GM19452 (cell line): ENCODE measurements at regions not wholly inside any gene's neighbourhood (a gene's known extent, or its start where the extent isn't known, plus 50 kb on each side); places are given as distances from the start of the nearest gene placed in this dataset.

Experiments used
- ATAC-seq: cut with Tn5 transposase; IDR thresholded peaks from one replicate; pipeline ENCODE4 v1.9.1; 2021; ENCODE audit not compliant: unreplicated experiment

DNA sequence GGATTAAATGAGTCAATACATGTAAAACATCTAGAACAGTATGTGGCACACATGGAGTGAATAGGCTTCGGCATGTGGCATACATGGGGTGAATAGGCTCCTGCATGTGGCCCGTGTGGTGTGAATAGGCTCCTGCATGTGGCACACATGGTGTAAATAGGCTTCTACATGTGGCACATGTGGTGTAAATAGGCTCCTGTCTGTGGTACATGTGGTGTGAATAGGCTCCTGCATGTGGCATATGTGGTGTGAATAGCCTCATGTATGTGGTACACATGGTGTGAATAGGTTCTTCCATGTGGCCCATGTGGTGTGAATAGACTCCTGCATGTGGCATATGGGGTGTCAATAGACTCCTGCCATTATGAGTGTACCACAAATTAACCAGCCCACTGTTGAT lies 219.1 kb upstream of the KIRREL3 start:
- ATAC-seq: no peak

DNA sequence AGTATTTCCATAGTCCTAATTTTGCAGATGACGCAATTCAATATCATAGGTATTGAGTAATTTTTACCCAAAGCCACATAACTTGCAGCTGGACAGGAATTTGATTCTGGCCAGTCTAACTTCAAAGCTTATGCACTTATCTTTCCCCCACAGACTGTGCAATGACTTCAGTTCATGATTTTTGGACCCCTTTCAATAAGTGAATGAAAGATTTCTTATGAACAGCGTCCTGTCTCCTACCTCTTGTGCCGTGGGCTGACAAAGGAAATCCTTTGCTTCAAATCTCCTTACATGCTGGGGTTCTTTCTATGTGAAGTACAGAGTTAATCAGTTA lies 217.7 kb upstream of the KIRREL3 start:
- no peak for ATAC-seq

DNA sequence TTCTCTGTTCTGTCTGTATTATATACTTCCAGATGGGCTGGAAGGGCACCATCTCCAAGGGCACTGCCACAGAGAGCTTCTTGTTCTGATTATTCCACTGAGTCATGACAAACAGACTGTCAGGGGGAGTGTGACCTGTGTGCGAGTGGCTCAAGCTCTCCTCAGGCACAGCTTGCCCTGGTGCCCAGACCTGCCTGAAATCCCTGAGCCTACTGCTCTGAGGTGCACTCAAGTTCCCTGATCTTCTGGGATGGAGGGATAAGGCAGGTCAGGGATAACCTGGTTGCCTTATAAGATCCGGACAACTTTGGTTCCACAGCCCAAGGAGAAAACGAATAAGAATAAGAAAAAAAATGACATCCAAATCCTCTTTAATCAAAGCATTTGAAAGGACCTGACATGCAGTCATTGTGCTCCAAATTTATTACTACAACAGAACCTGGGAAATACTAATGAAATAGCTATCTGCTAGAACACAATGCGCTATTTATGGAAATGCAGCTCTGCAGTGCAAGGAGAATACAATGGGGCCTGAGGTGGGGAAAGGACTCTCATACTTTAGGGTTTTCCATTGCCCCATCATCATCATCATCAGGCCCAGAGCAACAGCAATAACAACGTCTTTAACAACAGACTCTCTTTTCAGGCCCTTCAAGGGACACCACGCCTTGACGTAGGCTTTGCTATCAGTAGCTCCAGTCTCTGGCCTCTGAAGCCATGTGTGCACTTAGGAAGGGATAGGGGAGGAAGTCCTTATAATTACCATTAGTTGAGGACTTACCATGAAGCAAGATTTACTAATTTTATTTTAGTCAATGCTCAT lies 217.1 kb upstream of the KIRREL3 start:
- no peak for ATAC-seq

DNA sequence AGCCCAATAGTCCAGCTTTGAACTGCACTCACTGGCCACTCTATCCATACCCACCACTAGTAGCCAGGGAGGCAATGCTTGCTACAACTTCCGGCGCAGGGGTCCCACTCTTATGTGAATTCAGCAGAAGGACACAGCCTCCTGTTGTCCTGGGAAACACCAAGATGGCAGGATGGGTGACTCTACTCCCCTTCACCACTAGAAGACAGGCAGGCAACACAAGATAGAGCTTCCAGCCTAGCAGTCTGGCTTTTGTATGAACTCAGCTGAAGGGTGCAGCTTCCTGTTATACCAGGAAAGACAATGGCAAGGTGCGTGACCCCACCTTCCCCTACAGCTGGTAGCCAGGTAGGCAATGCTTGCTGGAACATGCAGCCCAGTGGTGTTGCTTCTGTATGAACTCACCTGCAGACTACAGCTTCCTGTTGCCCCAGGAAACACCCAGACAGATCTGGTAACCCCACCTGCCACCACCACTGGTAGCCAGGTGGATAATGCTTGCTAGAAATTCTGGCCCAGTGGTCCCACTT lies 205.2 kb upstream of the KIRREL3 start:
- ATAC-seq: no peak

DNA sequence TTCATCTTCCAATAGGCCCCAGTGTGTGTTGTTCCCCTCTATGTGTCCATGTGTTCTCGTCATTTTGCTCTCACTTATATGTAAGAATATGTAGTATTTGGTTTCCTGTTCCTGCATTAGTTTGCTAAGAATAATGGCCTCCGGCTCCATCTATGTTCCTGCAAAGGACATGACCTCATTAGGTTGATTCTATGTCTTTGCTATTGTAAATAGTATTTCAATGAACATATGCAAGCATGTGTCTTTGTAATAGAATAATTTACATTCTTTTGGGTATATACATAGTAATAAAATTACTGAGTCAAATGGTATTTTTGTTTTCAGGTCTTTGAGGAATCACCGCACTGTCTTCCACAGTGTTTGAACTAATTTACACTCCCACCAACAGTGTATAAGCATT lies 202.9 kb upstream of the KIRREL3 start:
- ATAC-seq: no peak

DNA sequence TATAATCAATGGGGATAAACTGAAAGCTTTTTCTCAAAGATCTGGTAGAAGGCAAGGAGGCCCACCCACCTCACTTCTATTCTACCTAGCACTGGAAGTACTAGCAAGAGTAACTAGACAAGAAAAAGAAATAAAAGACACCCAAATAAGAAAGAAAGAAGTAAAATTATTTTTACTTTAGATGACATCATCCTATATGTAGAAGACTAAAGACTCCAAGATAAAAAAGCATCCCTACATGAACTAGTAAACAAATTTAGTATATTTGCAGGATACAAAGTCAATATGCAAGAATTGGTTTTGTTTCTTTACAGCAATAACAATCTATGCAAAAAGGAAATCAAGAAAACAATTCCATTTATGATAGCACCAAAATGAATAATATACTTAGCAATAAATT lies 201.5 kb upstream of the KIRREL3 start:
- ATAC-seq: no peak

DNA sequence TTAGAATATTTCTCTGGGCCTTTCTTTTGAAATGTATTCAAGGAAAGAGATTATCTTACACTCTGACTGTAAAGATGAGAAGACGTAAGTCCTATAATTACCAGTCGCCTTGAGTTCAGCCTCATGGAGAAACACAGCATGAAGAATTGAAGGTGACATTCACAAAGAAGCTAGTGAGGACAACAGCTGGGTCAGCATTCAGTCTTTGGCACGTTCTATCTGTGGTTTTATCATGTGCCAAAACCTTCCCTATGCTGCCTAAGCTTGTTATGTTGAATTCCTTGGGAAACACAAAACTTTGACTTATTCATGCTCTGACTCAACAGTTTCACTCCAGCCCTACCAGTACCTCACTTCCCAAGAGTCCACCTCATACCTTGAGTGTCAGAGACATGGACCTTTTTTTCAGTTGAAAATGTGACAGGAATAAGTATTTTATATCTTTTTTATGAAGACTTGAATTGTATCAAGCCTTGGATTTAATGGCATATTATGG lies 198.8 kb upstream of the KIRREL3 start:
- ATAC-seq: no peak

DNA sequence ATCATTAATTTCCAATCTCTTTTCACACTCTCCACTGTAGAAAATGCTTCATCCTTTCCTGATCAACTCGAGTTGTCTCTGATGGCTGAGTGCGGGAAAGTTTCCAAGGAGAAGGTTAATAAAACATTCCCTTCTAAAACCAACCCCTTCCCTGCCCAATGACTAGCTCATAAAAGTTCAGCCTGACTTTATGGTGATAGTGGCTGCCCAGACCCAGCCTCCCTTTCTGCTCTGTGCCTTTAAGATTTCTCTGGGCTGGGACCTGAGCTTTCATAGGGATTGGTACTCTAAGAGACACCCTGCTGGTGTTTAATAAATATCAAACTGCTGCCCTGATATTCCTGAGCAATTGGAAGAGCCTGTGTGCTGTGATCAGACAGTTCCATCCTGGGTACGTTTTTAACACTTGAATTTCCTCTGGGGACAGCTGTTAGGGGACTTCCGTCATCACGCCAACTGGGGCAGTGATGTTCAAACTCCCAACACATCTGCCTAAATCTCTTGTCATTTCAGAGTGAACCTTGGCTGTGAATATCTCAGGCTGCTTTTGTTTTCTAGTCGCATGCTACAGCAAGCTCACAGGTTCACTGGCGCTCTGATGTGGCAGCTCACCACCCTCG lies 195.0 kb upstream of the KIRREL3 start:
- no peak for ATAC-seq

DNA sequence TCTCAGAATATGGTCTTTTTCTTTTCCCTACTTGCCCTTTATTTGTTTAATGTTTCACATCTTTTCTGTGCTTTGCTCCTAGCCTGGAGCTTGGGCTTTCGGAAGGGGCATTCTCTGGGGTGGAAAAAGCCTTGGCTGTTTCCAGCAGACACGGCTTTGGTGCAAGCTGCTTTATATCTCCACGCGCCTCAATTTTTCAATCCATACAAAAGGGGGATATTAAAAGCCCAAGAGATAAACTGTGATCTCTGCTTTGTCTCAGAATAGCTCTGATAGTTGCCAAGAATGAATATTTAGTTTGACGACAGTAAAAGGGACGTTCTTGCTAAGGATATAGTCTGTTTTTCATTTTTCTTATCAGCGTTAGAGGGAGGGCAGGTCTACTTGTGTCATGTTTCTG lies 194.0 kb upstream of the KIRREL3 start:
- ATAC-seq: no peak

DNA sequence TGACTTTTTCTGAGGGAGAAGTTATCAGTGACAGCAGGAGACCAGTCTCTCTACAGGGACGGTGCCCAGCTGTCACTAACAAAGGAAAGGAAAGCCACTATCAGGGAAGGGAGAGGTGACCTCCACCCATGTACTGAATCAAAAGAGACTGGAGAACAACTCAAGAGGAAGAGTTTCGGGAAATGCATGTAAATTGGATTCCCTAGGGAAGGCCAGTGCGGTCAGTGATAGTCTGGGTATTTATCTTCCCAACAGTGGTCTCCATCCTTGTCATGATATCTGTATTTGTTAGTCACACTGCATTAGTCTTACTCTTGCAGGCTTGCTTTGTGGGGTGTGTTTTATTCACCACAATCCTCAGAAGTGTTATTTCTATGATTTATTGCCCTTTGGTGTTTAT lies 193.4 kb upstream of the KIRREL3 start:
- ATAC-seq: no peak

DNA sequence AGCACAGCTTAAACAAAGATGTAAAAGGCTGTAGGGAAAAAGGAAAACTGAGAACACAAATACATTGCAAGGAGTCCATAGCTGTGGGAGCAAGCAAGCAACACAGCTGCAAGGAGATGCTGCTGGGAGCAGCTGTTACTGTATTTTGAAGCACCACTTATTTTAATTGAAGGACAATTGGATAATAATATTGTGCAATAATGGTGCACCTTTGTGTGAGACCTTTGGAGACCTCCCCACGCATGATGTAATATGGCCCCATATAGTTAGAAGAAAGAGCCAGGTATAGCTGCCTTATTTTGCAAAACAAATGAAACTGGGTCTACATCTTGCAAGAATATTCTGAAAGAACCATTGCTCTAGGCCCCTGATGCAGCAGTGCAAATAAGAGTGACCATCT lies 191.1 kb upstream of the KIRREL3 start:
- no peak for ATAC-seq

DNA sequence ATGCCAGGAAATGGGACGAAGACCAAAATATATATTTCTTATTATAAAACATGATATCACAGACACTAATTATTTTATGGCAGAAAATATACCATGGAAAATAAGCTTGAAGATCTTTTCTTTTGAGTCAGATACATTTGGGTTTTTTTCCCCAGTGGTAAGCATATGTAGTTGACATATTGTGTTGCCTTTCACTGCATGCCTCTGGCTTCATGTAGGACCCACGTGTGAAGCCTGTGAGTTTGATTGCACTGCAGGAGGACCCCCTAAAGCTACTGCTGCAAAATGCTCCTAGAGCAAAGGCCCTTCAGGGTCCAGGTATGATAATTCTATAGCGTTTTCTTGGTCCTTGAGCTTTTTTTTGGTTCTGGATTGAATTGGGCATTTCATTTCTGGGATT lies 190.7 kb upstream of the KIRREL3 start:
- no peak for ATAC-seq

DNA sequence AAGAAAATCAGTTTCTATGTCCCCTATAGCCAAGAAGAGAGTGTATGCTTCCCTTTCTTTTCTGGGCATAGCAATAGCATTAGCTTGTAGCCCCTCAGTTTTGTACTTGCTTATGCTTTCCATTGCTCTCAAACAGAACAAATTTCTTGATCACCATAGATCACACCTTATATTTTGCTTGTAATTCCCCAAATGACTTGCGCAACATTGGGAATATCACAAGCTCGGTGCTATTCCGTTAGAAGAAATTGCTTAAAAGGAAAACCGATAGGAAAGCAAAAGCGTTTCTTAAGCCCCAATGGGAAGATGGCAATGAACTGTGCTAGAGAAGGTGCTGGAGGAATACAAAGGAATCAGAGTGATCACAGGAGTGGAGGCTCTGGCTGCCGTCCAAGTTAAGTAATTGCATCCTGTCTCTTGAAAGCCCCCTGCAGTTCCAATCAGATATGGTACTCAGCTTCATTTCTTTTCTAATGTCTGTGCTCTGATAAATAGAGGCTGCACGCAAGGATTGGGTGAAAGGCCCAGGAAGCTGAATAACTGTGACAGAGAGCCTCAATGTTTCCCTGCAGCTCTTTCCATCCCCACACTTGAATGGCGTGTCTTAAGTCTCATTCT lies 182.1 kb upstream of the KIRREL3 start:
- ATAC-seq: no peak

DNA sequence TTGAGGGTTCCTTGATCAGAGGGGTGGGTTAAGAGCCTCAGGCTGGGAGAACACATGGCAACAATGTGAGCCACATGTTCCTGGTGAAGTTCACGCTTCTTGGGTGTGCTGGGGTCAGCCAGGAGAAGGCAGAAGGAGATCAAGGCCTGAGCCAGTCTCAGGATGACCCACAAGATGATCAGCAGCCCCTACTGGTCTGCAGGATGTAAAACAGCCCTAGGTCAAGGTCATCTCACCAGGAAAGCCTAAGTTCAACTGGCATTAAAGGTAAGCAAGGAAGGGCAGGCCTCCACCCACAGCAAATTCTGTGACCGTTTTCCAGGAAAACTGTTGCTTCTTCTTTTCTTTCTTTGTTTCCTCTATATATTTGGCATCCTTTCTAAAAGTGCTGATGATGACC lies 156.7 kb upstream of the KIRREL3 start:
- no peak for ATAC-seq

DNA sequence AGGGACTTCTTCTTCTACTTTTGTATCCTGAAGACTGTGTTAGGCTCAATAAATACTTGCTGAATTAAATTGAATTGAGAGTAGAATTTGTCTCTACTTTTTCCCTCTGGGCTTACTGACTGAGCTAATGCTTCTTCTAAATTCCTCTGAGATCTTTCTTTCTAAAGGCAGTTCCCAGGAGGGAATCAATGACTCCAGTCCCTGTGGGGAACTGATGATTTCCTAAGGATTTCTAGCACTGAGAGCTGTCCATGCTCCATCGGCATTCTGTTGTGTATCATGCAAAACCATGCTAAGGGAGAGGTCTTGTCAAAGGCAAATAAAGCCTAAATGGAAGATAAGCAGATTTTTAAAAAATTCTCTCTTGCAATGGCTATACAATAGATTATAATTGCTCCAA lies 148.8 kb upstream of the KIRREL3 start:
- no peak for ATAC-seq

DNA sequence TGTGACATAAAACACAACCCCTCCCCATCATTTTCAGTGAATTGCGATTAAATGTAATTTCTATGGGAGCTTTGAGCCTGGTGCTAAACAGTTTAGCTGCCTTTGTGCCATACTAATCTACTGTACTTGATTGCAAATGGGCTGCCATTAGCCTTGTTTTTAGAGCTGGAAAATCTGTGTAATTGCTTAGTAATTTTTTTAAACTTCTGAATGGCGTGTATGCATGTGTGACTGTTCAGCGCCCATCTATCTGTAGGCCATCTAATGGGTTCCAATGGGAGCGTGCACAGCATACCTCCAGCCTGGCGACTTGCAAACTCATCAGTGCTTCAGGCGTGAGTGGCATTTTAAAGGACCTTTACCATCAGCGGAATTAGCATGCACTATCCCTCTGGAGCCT lies 142.7 kb upstream of the KIRREL3 start:
- no peak for ATAC-seq

DNA sequence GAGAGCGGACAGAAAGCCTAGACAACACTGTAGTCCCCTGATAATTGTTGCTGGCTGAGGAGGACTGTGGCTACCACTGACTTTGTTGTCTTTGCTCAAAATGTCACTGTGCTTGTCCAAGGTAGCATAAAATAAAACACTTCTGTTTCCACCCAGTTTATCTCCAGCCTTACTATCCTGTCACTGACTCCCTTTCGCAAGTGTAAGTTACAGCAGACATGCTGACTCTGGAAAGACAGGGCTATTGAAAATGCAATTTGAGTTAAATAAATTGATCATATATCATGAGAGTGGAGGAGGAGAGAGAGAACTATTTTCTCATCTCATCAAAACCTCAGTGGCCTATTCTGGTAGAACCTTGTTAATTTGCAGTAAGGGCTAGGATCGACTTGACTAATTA lies 138.0 kb upstream of the KIRREL3 start:
- no peak for ATAC-seq

DNA sequence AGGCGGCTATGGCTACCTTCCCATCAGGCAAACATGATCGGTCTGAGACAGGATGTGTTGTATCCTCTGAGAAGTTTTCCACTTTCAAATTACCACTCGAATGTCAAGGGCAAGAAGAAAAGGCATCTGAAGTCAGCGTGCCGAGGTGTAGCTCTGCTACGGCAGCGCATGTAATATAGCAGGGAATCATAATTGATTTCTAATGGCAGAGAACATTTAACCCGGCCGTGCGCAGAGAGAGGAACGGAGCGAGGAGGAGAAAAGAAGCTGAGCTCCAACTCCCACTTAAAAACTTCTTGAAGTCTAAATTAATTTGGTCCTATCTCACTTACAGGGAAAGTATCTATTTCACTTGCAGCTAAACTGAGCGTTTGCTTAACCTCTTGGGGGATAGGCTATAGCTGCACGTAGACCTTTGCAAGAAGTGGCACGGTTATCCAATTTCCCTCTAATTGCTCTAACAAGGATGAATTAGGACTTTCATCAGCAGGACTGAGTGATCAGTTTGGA lies 137.3 kb upstream of the KIRREL3 start:
- no peak for ATAC-seq

DNA sequence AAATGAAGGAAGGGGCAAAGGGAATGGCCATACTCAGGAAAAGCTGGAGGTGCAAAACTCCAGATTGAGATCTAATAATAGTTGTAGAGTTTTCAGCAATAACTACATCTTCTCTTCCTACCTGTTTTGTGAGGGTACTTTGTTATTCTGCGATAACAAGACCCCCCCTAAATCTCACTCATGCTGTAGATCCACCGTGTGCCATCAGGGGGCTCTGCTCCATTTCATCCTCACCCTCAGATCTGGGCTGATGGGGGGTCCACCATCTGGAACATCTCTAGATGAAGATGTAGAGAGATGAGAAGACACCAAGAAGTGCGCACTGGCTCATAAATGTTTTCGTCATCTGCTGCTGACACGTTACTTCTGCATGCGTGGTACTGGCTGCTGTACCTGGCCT lies 135.9 kb upstream of the KIRREL3 start:
- no peak for ATAC-seq

DNA sequence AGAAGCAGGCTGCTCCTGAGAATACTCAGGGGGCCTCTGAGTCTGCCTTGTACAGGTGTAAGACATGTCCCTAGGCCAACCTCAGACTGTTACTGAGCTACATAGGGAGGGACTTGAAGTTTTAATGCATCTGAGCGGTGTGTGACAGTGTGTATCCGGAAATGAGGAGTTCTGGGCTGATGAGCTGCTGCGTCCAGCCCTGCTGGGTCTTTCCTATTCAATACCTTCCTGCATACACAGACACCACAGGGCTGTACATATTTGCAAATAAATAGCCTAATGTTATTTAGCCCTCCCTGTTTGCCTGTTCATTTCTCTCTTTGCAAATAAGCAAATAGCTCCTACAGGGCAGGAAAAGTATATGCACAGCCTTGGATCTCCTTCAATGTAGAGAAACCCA lies 134.7 kb upstream of the KIRREL3 start:
- no peak for ATAC-seq

DNA sequence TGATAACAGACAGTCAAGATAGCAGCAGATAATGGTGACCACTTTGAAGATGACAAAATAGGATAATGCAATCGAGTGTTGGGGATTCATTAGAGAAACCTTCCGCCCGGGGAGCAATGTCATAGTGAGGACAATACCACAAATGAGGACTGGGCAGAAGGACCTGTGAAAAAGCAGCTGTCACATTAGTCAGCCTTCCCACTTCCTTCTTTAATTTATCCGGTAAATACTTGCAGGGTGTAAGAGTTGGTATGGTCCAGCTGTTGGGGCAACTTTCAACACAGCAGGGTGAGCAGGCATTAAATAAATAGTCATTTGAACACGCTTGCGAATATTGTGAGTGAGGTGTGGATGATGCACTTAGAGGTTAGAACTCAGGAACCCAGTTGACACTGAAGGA lies 132.5 kb upstream of the KIRREL3 start:
- no peak for ATAC-seq

DNA sequence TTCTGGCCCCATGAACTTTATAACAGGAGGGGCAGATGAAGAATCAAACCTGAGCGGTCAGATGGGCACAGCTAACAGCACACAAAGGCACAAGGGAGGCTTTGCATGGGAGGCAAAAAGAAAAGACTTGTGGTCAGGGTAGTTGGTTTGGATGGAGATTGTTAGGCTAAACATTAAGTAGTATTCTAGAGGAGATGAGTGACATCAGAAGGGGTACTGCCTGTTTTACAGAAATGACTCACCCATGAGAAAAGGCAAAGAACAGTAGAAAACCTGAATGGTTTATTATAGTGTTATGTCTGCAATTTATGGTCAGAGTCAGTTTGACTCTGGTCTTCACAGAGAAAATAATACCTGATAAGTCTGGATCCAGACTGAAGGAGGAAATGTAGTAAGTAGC lies 129.8 kb upstream of the KIRREL3 start:
- no peak for ATAC-seq
